ENCODE measurements at regions not wholly inside any gene's neighbourhood (a gene's known extent, or its start where the extent isn't known, plus 50 kb on each side); places are given as distances from the start of the nearest gene placed in this dataset.
"Not testable (repeated sequence)": the region's sequence is repeated elsewhere in the genome, so short reads cannot be mapped to it uniquely, and the experiment has no call there.

DNA sequence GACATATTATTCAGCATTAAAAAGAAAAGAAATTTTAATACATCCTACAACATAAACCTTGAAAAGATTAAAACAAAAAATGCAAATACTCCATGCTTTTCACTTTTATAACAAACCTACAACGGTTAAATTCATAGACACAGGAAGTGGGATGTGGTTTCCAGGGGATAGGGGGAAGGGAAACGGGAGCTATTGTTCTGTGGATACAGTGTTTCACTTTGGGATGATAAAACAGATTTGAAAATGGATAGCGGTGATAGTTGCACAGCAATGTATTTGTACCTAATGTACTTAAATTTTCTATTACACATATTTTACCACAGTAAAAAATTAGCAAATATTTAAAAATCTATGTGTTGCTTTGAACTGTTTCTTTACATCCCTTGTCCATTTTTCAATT, 368.0 kb downstream of the CDY2B start:
- H3K9ac ChIP-seq (ENCODE audit: low read length); H3K9me3 ChIP-seq (ENCODE audit: low read length); H3K36me3 ChIP-seq (ENCODE audit: insufficient read depth, low read length); H3K79me2 ChIP-seq (ENCODE audit: insufficient read depth, low read length); H3K27ac ChIP-seq (ENCODE audit: low read depth, low read length, poor library complexity, severe bottlenecking); H4K20me1 ChIP-seq (ENCODE audit: insufficient read depth, low read length); H3K27me3 ChIP-seq (ENCODE audit: insufficient read depth, low read length); H3K4me1 ChIP-seq (ENCODE audit: insufficient read depth, low read length, severe bottlenecking); H3K9me2 ChIP-seq (ENCODE audit: low read depth, low read length); H3K4me2 ChIP-seq (ENCODE audit: low read length); H3F3A ChIP-seq (ENCODE audit: insufficient read depth, low read length); H2AFZ ChIP-seq (ENCODE audit: low read length); H3K4me3 ChIP-seq (ENCODE audit: low read depth, low read length, poor library complexity, severe bottlenecking): not testable (repeated sequence)

DNA sequence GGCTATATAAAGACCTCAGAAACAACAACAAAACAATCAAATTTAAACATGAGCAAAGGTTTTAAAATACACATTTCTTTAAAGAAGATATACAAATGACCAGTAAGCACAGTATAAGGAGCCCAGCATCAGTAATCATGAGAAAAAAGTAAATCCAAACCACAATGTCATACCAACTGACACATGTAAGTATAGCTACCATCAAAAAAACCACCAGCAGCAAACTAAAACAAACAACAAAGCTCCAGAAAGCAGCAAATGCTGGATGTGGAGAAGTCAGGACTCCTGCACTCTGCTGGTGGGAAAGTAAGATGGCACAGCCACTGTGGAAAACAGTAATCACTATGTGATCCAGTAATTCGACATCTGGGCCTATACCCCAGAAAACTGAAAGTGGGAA, 368.5 kb downstream of the CDY2B start:
- H3K4me2 ChIP-seq (ENCODE audit: low read length); H3K27ac ChIP-seq (ENCODE audit: low read depth, low read length, poor library complexity, severe bottlenecking); H2AFZ ChIP-seq (ENCODE audit: low read length); H3K9ac ChIP-seq (ENCODE audit: low read length); H3K9me2 ChIP-seq (ENCODE audit: low read depth, low read length); H3K4me1 ChIP-seq (ENCODE audit: insufficient read depth, low read length, severe bottlenecking); H3K79me2 ChIP-seq (ENCODE audit: insufficient read depth, low read length); H3K9me3 ChIP-seq (ENCODE audit: low read length); H4K20me1 ChIP-seq (ENCODE audit: insufficient read depth, low read length); H3K27me3 ChIP-seq (ENCODE audit: insufficient read depth, low read length); H3F3A ChIP-seq (ENCODE audit: insufficient read depth, low read length); H3K36me3 ChIP-seq (ENCODE audit: insufficient read depth, low read length); H3K4me3 ChIP-seq (ENCODE audit: low read depth, low read length, poor library complexity, severe bottlenecking): not testable (repeated sequence)

DNA sequence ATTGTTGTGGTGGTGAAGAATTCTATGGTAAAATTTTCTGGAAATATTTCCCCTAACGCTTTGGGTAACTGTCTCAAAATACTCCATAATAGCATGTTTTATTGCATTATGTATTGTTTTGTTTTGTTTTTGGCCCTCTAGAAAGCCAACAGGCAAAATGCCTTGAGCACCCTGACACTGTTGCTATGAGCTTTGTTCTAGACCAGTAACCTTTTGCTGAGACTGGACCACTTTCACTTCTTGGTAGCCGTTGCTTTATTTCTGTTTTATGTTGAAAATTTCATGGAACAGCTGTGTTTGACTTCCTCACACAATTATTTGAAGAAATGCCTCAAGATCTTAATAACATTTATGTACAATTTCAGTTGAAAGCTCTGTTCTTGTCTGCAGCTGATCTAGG, 374.2 kb downstream of the CDY2B start:
- H3K4me2 ChIP-seq (ENCODE audit: low read length); H3K27ac ChIP-seq (ENCODE audit: low read depth, low read length, poor library complexity, severe bottlenecking); H3K9me2 ChIP-seq (ENCODE audit: low read depth, low read length); H3K9ac ChIP-seq (ENCODE audit: low read length); H3K36me3 ChIP-seq (ENCODE audit: insufficient read depth, low read length); H3K4me3 ChIP-seq (ENCODE audit: low read depth, low read length, poor library complexity, severe bottlenecking); H3F3A ChIP-seq (ENCODE audit: insufficient read depth, low read length); H2AFZ ChIP-seq (ENCODE audit: low read length); H3K4me1 ChIP-seq (ENCODE audit: insufficient read depth, low read length, severe bottlenecking); H4K20me1 ChIP-seq (ENCODE audit: insufficient read depth, low read length); H3K9me3 ChIP-seq (ENCODE audit: low read length); H3K79me2 ChIP-seq (ENCODE audit: insufficient read depth, low read length); H3K27me3 ChIP-seq (ENCODE audit: insufficient read depth, low read length): not testable (repeated sequence)

DNA sequence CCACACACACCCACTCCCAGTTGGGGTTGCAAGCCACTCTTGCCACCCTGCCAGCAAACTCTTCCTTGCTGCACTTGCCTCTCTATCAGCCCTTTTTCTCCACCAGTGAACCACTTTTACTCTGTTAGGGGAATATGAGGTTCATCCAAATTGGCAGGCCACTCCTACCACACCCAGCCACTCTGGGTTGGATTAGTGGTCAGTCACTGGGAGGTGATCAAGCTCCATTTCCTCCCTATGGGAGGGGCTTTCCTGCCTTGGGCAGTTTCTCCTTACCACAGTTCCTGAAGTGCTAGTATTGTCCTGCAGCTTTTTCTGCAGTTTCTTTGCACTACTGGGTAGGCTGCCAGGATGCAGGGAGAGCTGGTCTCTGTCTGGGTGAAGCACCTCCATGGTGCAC, 395.3 kb downstream of the CDY2B start:
- not testable (repeated sequence) for H3K9ac ChIP-seq (ENCODE audit: low read length); H3K4me2 ChIP-seq (ENCODE audit: low read length); H4K20me1 ChIP-seq (ENCODE audit: insufficient read depth, low read length); H3K4me3 ChIP-seq (ENCODE audit: low read depth, low read length, poor library complexity, severe bottlenecking); H3K27ac ChIP-seq (ENCODE audit: low read depth, low read length, poor library complexity, severe bottlenecking); H3K27me3 ChIP-seq (ENCODE audit: insufficient read depth, low read length); H3K9me3 ChIP-seq (ENCODE audit: low read length); H2AFZ ChIP-seq (ENCODE audit: low read length); H3K79me2 ChIP-seq (ENCODE audit: insufficient read depth, low read length); H3K4me1 ChIP-seq (ENCODE audit: insufficient read depth, low read length, severe bottlenecking); H3K9me2 ChIP-seq (ENCODE audit: low read depth, low read length); H3K36me3 ChIP-seq (ENCODE audit: insufficient read depth, low read length); H3F3A ChIP-seq (ENCODE audit: insufficient read depth, low read length)

DNA sequence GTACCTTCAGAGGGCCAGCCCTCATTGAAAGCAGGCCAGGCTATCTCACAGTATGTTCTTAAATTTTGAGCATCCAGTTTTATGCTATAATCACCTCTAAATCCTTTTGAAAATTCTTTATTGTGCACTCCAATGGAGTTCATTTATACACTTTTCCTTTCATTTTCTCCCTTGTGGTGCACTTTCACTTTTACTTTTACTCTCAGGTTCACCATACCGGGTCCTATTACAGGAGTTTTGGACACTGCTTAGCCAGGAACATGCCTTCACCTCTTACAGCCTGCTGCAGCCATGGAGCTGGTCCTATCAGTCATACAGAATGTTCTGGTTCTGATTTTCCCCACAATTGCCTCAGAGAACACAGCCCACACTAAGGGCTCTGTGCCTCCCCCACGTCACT, 395.9 kb downstream of the CDY2B start:
- not testable (repeated sequence) for H2AFZ ChIP-seq (ENCODE audit: low read length); H3K4me3 ChIP-seq (ENCODE audit: low read depth, low read length, poor library complexity, severe bottlenecking); H3K27me3 ChIP-seq (ENCODE audit: insufficient read depth, low read length); H3K27ac ChIP-seq (ENCODE audit: low read depth, low read length, poor library complexity, severe bottlenecking); H3K4me1 ChIP-seq (ENCODE audit: insufficient read depth, low read length, severe bottlenecking); H3F3A ChIP-seq (ENCODE audit: insufficient read depth, low read length); H3K9me3 ChIP-seq (ENCODE audit: low read length); H3K79me2 ChIP-seq (ENCODE audit: insufficient read depth, low read length); H3K9ac ChIP-seq (ENCODE audit: low read length); H3K4me2 ChIP-seq (ENCODE audit: low read length); H3K9me2 ChIP-seq (ENCODE audit: low read depth, low read length); H4K20me1 ChIP-seq (ENCODE audit: insufficient read depth, low read length); H3K36me3 ChIP-seq (ENCODE audit: insufficient read depth, low read length)

DNA sequence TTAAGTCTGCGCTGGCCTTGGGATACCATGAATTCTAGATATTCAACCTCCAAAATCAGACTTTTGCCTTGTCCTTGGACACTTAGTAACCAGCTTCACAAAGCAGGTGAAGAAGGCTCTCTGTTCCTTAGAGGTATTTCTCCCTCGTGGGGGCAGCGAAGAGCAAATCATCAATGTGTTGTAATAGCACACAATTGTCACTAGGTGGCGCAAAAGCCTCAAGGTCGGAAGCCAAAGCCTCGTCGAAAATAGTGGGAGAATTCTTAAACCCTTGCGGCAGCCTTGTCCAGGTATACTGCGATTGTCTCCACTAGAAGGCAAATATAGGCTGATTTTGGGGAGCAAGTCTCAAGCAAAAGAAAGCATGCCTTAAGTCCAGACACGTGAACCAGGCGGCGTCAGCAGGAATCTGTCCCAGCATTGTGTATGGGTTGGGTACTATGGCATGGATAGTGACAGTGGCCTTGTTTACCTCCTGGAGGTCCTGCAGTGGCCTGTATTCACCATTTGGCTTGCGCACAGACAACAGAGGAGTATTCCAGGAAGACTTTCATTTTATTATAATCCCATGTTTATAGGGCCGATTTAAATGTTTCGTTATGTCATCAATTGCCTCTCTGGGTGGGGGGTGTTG, 398.5 kb downstream of the CDY2B start:
- not testable (repeated sequence) for H3F3A ChIP-seq (ENCODE audit: insufficient read depth, low read length); H3K4me2 ChIP-seq (ENCODE audit: low read length); H4K20me1 ChIP-seq (ENCODE audit: insufficient read depth, low read length); H3K79me2 ChIP-seq (ENCODE audit: insufficient read depth, low read length); H3K9me2 ChIP-seq (ENCODE audit: low read depth, low read length); H2AFZ ChIP-seq (ENCODE audit: low read length); H3K4me3 ChIP-seq (ENCODE audit: low read depth, low read length, poor library complexity, severe bottlenecking); H3K9me3 ChIP-seq (ENCODE audit: low read length); H3K27ac ChIP-seq (ENCODE audit: low read depth, low read length, poor library complexity, severe bottlenecking); H3K27me3 ChIP-seq (ENCODE audit: insufficient read depth, low read length); H3K4me1 ChIP-seq (ENCODE audit: insufficient read depth, low read length, severe bottlenecking); H3K9ac ChIP-seq (ENCODE audit: low read length); H3K36me3 ChIP-seq (ENCODE audit: insufficient read depth, low read length)

DNA sequence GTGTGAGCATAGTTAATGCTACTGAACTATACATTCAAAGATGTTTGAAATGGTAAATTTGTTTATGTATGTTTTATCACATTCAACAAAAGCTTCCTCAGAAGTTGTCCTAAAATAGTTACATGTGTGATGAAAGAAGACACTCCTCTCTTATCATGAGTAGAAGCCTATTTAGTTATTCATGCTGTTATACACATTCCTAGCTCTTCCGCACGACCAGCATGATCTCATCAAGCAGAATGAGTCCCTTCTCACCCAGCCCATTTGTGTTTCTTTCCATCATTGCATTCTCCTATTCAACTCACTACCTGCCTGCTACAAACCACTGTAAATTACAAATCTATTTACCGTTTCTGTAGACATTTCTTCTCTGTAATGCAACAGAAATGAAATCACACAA, 408.0 kb downstream of the CDY2B start:
- not testable (repeated sequence) for H3K9ac ChIP-seq (ENCODE audit: low read length); H3K27me3 ChIP-seq (ENCODE audit: insufficient read depth, low read length); H3K79me2 ChIP-seq (ENCODE audit: insufficient read depth, low read length); H3K27ac ChIP-seq (ENCODE audit: low read depth, low read length, poor library complexity, severe bottlenecking); H3K9me2 ChIP-seq (ENCODE audit: low read depth, low read length); H3F3A ChIP-seq (ENCODE audit: insufficient read depth, low read length); H3K36me3 ChIP-seq (ENCODE audit: insufficient read depth, low read length); H3K4me1 ChIP-seq (ENCODE audit: insufficient read depth, low read length, severe bottlenecking); H2AFZ ChIP-seq (ENCODE audit: low read length); H3K4me2 ChIP-seq (ENCODE audit: low read length); H3K9me3 ChIP-seq (ENCODE audit: low read length); H4K20me1 ChIP-seq (ENCODE audit: insufficient read depth, low read length); H3K4me3 ChIP-seq (ENCODE audit: low read depth, low read length, poor library complexity, severe bottlenecking)

DNA sequence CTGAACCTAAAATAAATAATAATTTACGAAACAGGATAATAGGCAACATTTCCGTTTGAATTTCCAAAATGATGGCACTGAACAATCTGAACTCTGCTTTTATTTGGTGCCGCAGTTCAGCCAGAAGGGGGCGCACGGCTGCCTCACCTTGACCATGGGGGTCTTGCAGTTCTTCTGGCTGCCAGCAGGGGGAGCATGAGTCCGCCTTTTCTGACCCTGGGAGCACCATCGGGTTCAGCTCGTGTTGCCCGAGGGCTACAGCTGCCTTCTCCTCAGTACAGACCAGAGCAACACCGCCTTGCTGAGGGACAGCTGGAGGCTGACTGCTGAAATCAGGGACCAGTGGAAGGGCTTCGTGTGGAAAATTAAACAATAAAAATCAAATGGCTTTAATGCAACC, 420.3 kb downstream of the CDY2B start:
- not testable (repeated sequence) for H3K9me2 ChIP-seq (ENCODE audit: low read depth, low read length); H3K4me1 ChIP-seq (ENCODE audit: insufficient read depth, low read length, severe bottlenecking); H3K79me2 ChIP-seq (ENCODE audit: insufficient read depth, low read length); H3K4me2 ChIP-seq (ENCODE audit: low read length); H4K20me1 ChIP-seq (ENCODE audit: insufficient read depth, low read length); H2AFZ ChIP-seq (ENCODE audit: low read length); H3K27me3 ChIP-seq (ENCODE audit: insufficient read depth, low read length); H3K4me3 ChIP-seq (ENCODE audit: low read depth, low read length, poor library complexity, severe bottlenecking); H3K9ac ChIP-seq (ENCODE audit: low read length); H3K36me3 ChIP-seq (ENCODE audit: insufficient read depth, low read length); H3K27ac ChIP-seq (ENCODE audit: low read depth, low read length, poor library complexity, severe bottlenecking); H3K9me3 ChIP-seq (ENCODE audit: low read length); H3F3A ChIP-seq (ENCODE audit: insufficient read depth, low read length)
